ENCODE measurements at regions not wholly inside any gene's neighbourhood (a gene's known extent, or its start where the extent isn't known, plus 50 kb on each side); places are given as distances from the start of the nearest gene placed in this dataset.

GRCh38 chr9:2417730-2418129 lies 203.9 kb upstream of the VLDLR start:
- ChIA-PET POLR2A (no interaction called here), CTCF (interaction anchor here (1.5 kb wide), 1 partner anchor 23 kb away, joined by 5 read pairs; no protein-coding TSS in a partner anchor)
- Histone ChIP-seq H3K9me3 (replicated peaks; ENCODE audit: control insufficient read depth, insufficient read depth, low read length) (no peaks in the 10 kb centered on the region), H3K4me1 (ENCODE audit: control insufficient read depth, extremely low read depth, insufficient read depth, low read length) (no peaks in the 10 kb centered on the region), H3K9ac (replicated peaks; ENCODE audit: extremely low read depth, insufficient read depth, low read length) (no peak overlapping the region), H3K27me3 (ENCODE audit: control insufficient read depth in 2 of 2, insufficient read depth in 2 of 2, low read length in 2 of 2) (no peaks in the 10 kb centered on the region), H2AFZ (ENCODE audit: low read depth, low read length) (no peak overlapping the region), H3K36me3 (ENCODE audit: control insufficient read depth in 2 of 2, extremely low read depth in 1 of 2, insufficient read depth in 2 of 2, low read length in 2 of 2) (no peaks in the 10 kb centered on the region), H3K79me2 (ENCODE audit: control insufficient read depth, insufficient read depth, low read length) (no peaks in the 10 kb centered on the region), H3K27ac (ENCODE audit: insufficient read depth, low read depth, low read length) (no peak overlapping the region), H3K9me1 (replicated peaks; ENCODE audit: control insufficient read depth, extremely low read depth, insufficient read depth, low read length) (no peaks in the 10 kb centered on the region), H4K20me1 (replicated peaks; ENCODE audit: control insufficient read depth, extremely low read depth, insufficient read depth, low read length) (no peaks in the 10 kb centered on the region), H3K4me3 (replicated peaks in 1 of 3; ENCODE audit: insufficient read depth in 1 of 3, low read depth in 1 of 3, low read length in 3 of 3) (no peak overlapping the region), H3K4me2 (ENCODE audit: insufficient read depth, low read length) (no peak overlapping the region)
- TF ChIP-seq JUN (IDR thresholded peaks at IDR 0.05; ENCODE audit: borderline replicate concordance, insufficient read depth, insufficient read length, low read depth) = no peak
- no peak for TF ChIP-seq EZH2 (IDR thresholded peaks at IDR 0.05; ENCODE audit: borderline replicate concordance, low read depth, low read length, severe bottlenecking)
- TF ChIP-seq POLR2A (IDR thresholded peaks at IDR 0.05; ENCODE audit: low read depth, low read length) = no peak
- no peak for TF ChIP-seq POLR2AphosphoS5 (IDR thresholded peaks at IDR 0.05; ENCODE audit: insufficient read depth, low read depth, low read length)
- TF ChIP-seq GATA2 (IDR thresholded peaks at IDR 0.05; ENCODE audit: insufficient read depth, insufficient read length, low read depth, low read length) = no peak
- no peak for TF ChIP-seq FOS (IDR thresholded peaks at IDR 0.05; ENCODE audit: borderline replicate concordance, insufficient read depth, low read length)
- TF ChIP-seq, protein P1, sequence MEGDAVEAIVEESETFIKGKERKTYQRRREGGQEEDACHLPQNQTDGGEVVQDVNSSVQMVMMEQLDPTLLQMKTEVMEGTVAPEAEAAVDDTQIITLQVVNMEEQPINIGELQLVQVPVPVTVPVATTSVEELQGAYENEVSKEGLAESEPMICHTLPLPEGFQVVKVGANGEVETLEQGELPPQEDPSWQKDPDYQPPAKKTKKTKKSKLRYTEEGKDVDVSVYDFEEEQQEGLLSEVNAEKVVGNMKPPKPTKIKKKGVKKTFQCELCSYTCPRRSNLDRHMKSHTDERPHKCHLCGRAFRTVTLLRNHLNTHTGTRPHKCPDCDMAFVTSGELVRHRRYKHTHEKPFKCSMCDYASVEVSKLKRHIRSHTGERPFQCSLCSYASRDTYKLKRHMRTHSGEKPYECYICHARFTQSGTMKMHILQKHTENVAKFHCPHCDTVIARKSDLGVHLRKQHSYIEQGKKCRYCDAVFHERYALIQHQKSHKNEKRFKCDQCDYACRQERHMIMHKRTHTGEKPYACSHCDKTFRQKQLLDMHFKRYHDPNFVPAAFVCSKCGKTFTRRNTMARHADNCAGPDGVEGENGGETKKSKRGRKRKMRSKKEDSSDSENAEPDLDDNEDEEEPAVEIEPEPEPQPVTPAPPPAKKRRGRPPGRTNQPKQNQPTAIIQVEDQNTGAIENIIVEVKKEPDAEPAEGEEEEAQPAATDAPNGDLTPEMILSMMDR (IDR thresholded peaks at IDR 0.05; ENCODE audit: extremely low read depth in 1 of 2, insufficient read depth in 1 of 2, low read depth in 1 of 2, low read length in 2 of 2) = no peak
- TF ChIP-seq, protein P2, sequence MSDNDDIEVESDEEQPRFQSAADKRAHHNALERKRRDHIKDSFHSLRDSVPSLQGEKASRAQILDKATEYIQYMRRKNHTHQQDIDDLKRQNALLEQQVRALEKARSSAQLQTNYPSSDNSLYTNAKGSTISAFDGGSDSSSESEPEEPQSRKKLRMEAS (IDR thresholded peaks at IDR 0.05; ENCODE audit: insufficient read depth, insufficient read length) = no peak
- TF ChIP-seq MYC (IDR thresholded peaks at IDR 0.05; ENCODE audit: low read depth, low read length) = no peak
- DNase-seq (ENCODE audit: low read depth, low spot score) (no peak), FAIRE-seq (no peak)
- intact Hi-C loops (cut with micrococcal nuclease) (no loop called here), dilution Hi-C loops (cut with MboI; ENCODE audit: extremely low pct_ligation_motif_present, low sequenced_read_pairs) (no loop called here)
- no TSS peak for BruUV-seq (replicated peaks)
